ENCODE measurements at regions not wholly inside any gene's neighbourhood (a gene's known extent, or its start where the extent isn't known, plus 50 kb on each side); places are given as distances from the start of the nearest gene placed in this dataset.
A peak's percentile ranks its signal among the peaks of the same experiment; 100 is the strongest.
"Not testable (repeated sequence)": the region's sequence is repeated elsewhere in the genome, so short reads cannot be mapped to it uniquely, and the experiment has no call there.

DNA sequence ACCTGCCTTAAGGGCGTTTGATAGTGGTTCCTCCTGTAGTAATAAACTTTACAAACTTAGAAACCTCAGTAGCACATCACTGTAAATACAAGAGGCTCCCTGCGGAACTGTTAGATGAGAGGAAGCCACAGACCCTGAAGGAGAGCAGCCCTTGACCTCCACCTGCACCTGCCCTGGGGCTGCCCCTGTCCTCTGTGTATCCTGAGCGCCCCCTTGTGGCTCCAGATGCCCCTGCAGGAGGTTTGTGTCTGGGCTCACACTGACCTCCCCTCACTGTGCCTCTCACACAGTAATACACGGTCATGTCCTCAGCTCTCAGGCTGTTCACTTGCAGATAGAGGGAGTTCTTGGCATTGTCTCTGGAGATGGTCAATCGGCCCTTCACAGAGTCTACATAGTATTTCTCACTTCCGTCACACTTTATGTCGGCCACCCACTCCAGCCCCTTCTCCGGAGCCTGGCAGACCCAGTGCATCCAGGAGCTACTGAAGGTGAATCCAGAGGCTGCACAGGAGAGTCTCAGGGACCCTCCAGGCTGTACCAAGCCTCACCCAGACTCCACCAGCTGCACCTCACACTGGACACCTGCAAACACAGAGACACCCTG lies 1059.8 kb downstream of the TMEM121 start:
- H3K4me1 ChIP-seq, result no peaks in the 10 kb centered on the region
- H3K36me3 Mint-ChIP-seq (ENCODE audit: insufficient read depth, unreplicated experiment), result no peaks in the 10 kb centered on the region
- DNase-seq, result peak; percentile 46 to 64
- ChIA-PET CTCF (no interaction called here), POLR2A (no interaction called here)
- H3K4me3 Mint-ChIP-seq (ENCODE audit: unreplicated experiment), result no peak overlapping the region
- TF ChIP-seq, protein P1, sequence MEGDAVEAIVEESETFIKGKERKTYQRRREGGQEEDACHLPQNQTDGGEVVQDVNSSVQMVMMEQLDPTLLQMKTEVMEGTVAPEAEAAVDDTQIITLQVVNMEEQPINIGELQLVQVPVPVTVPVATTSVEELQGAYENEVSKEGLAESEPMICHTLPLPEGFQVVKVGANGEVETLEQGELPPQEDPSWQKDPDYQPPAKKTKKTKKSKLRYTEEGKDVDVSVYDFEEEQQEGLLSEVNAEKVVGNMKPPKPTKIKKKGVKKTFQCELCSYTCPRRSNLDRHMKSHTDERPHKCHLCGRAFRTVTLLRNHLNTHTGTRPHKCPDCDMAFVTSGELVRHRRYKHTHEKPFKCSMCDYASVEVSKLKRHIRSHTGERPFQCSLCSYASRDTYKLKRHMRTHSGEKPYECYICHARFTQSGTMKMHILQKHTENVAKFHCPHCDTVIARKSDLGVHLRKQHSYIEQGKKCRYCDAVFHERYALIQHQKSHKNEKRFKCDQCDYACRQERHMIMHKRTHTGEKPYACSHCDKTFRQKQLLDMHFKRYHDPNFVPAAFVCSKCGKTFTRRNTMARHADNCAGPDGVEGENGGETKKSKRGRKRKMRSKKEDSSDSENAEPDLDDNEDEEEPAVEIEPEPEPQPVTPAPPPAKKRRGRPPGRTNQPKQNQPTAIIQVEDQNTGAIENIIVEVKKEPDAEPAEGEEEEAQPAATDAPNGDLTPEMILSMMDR (IDR thresholded peaks at IDR 0.05; ENCODE audit: insufficient read depth in 1 of 2, low read depth in 1 of 2, low read length in 1 of 2, severe bottlenecking in 1 of 2, unreplicated experiment in 1 of 2), result peak; percentile 46 to 58
- no peaks in the 10 kb centered on the region for H3K4me1 Mint-ChIP-seq (ENCODE audit: low read depth, unreplicated experiment)
- intact Hi-C loops (cut with micrococcal nuclease; ENCODE audit: unreplicated experiment), result no loop called here
- H3K9me3 ChIP-seq, result no peaks in the 10 kb centered on the region
- no peaks in the 10 kb centered on the region for H3K9me3 Mint-ChIP-seq (ENCODE audit: unreplicated experiment)
- no peaks in the 10 kb centered on the region for H3K36me3 ChIP-seq (ENCODE audit: control insufficient read depth, insufficient read depth, low read length)
- no peaks in the 10 kb centered on the region for H3K27me3 ChIP-seq (replicated peaks; ENCODE audit: control insufficient read depth, insufficient read depth, low read length)
- no peak overlapping the region for H3K4me3 ChIP-seq (ENCODE audit: low read depth, low read length)
- no peak overlapping the region for H3K27ac Mint-ChIP-seq (ENCODE audit: unreplicated experiment)
- BruUV-seq (replicated peaks), result no TSS peak
- H3K27me3 Mint-ChIP-seq (ENCODE audit: insufficient read depth, unreplicated experiment), result peaks cover 7% of the 10 kb centered on the region

DNA sequence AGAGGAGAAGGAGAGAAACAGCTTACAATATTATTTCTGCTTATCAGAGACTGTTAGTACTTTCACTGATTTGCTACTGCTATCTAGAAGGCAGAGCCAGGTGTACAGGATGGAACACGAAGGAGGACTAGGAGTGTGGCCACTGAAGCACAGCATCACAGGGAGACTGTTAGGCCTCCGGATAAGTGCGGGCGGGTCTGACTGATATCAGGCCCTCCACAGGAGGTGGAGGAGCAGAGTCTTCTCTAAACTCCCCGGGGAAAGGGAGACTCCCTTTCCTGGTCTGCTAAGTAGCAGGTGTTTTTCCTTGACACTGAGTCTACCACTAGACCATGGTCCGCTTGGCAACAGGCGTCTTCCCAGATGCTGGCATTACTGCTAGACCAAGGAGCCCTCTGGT lies 1065.2 kb downstream of the TMEM121 start:
- H3K27ac Mint-ChIP-seq (ENCODE audit: unreplicated experiment); DNase-seq; POLR2A ChIA-PET; H3K36me3 ChIP-seq (ENCODE audit: control insufficient read depth, insufficient read depth, low read length); H3K9me3 ChIP-seq; H3K4me1 ChIP-seq; H3K36me3 Mint-ChIP-seq (ENCODE audit: insufficient read depth, unreplicated experiment); H3K4me3 Mint-ChIP-seq (ENCODE audit: unreplicated experiment); H3K9me3 Mint-ChIP-seq (ENCODE audit: unreplicated experiment); BruUV-seq (replicated peaks); H3K27me3 ChIP-seq (replicated peaks; ENCODE audit: control insufficient read depth, insufficient read depth, low read length); H3K4me3 ChIP-seq (ENCODE audit: low read depth, low read length); H3K4me1 Mint-ChIP-seq (ENCODE audit: low read depth, unreplicated experiment); intact Hi-C loops (cut with micrococcal nuclease; ENCODE audit: unreplicated experiment); CTCF ChIA-PET: not testable (repeated sequence)
- peaks cover 11% of the 10 kb centered on the region for H3K27me3 Mint-ChIP-seq (ENCODE audit: insufficient read depth, unreplicated experiment)

- POLR2A ChIA-PET; H3K36me3 Mint-ChIP-seq (ENCODE audit: insufficient read depth, unreplicated experiment); H3K4me3 ChIP-seq (ENCODE audit: low read depth, low read length); H3K4me1 ChIP-seq; H3K4me3 Mint-ChIP-seq (ENCODE audit: unreplicated experiment); H3K27ac Mint-ChIP-seq (ENCODE audit: unreplicated experiment); H3K36me3 ChIP-seq (ENCODE audit: control insufficient read depth, insufficient read depth, low read length); CTCF ChIA-PET; H3K27me3 ChIP-seq (replicated peaks; ENCODE audit: control insufficient read depth, insufficient read depth, low read length); H3K9me3 Mint-ChIP-seq (ENCODE audit: unreplicated experiment); H3K9me3 ChIP-seq; BruUV-seq (replicated peaks); intact Hi-C loops (cut with micrococcal nuclease; ENCODE audit: unreplicated experiment); H3K4me1 Mint-ChIP-seq (ENCODE audit: low read depth, unreplicated experiment): not testable (repeated sequence)
- TF ChIP-seq, protein P1 (IDR thresholded peaks at IDR 0.05; ENCODE audit: insufficient read depth in 1 of 2, low read depth in 1 of 2, low read length in 1 of 2, severe bottlenecking in 1 of 2, unreplicated experiment in 1 of 2), result peak; percentile 3 to 11
- H3K27me3 Mint-ChIP-seq (ENCODE audit: insufficient read depth, unreplicated experiment), result peaks cover 11% of the 10 kb centered on the region
- peak in 1 of 2 experiments; percentile 21 for DNase-seq
These were observed 1065.9 kb downstream of the TMEM121 start for GRCh38 chr14:106592115-106592852.
